ENCODE measurements at regions not wholly inside any gene's neighbourhood (a gene's known extent, or its start where the extent isn't known, plus 50 kb on each side); places are given as distances from the start of the nearest gene placed in this dataset.

- ChIA-PET POLR2A (no interaction called here), CTCF (no interaction called here)
- H3K27ac ChIP-seq (ENCODE audit: extremely low read depth, low read depth, low read length), result no peak overlapping the region
- no peak overlapping the region for H3K4me3 ChIP-seq (ENCODE audit: low read depth, low read length)
- no peaks in the 10 kb centered on the region for H3K36me3 ChIP-seq (ENCODE audit: control insufficient read depth in 2 of 2, insufficient read depth in 1 of 2, low read length in 2 of 2)
- no peak for TF ChIP-seq ZEB2 (tag by site-specific recombination; IDR thresholded peaks at IDR 0.05)
- no peak for TF ChIP-seq ZBTB44 (tag by site-specific recombination; IDR thresholded peaks at IDR 0.05)
- TF ChIP-seq ZNF132 (tag by site-specific recombination; IDR thresholded peaks at IDR 0.05; ENCODE audit: borderline replicate concordance), result no peak
- TF ChIP-seq ZNF560 (tag by site-specific recombination; IDR thresholded peaks at IDR 0.05; ENCODE audit: borderline replicate concordance), result no peak
- TF ChIP-seq ZNF677 (tag by site-specific recombination; IDR thresholded peaks at IDR 0.05), result no peak
- TF ChIP-seq ZNF555 (tag by site-specific recombination; conservative IDR thresholded peaks at IDR 0.05), result no peak
- TF ChIP-seq ZNF704 (tag by site-specific recombination; IDR thresholded peaks at IDR 0.05), result no peak
- TF ChIP-seq KLF10 (tag by site-specific recombination; IDR thresholded peaks at IDR 0.05), result no peak
- no peak for TF ChIP-seq KLF1 (tag by site-specific recombination; IDR thresholded peaks at IDR 0.05)
- no peak for TF ChIP-seq ZXDB (tag by site-specific recombination; IDR thresholded peaks at IDR 0.05)
- TF ChIP-seq ZNF792 (tag by site-specific recombination; IDR thresholded peaks at IDR 0.05), result no peak
- no peak for TF ChIP-seq ZNF629 (tag by site-specific recombination; IDR thresholded peaks at IDR 0.05)
- TF ChIP-seq ZNF37A (tag by site-specific recombination; IDR thresholded peaks at IDR 0.05), result no peak
- H3K9me3 ChIP-seq (ENCODE audit: control insufficient read depth, insufficient read depth, low read depth, low read length), result no peaks in the 10 kb centered on the region
- no peaks in the 10 kb centered on the region for H3K4me1 ChIP-seq (ENCODE audit: control insufficient read depth, insufficient read depth, low read length)
Measured at GRCh38 chr13:107139006-107139405, 571.1 kb upstream of the ARGLU1 start.

GRCh38 chr13:107138486-107138885 is 570.5 kb upstream of the ARGLU1 start:
- Histone ChIP-seq H3K4me3 (ENCODE audit: low read depth, low read length) (no peak overlapping the region), H3K36me3 (ENCODE audit: control insufficient read depth in 2 of 2, insufficient read depth in 1 of 2, low read length in 2 of 2) (no peaks in the 10 kb centered on the region), H3K9me3 (ENCODE audit: control insufficient read depth, insufficient read depth, low read depth, low read length) (no peaks in the 10 kb centered on the region), H3K4me1 (ENCODE audit: control insufficient read depth, insufficient read depth, low read length) (no peaks in the 10 kb centered on the region), H3K27ac (ENCODE audit: extremely low read depth, low read depth, low read length) (no peak overlapping the region)
- ChIA-PET CTCF (no interaction called here), POLR2A (no interaction called here)
- no peak for TF ChIP-seq ZNF473 (tag by site-specific recombination; IDR thresholded peaks at IDR 0.05)
- no peak for TF ChIP-seq ZNF704 (tag by site-specific recombination; IDR thresholded peaks at IDR 0.05)
- no peak for TF ChIP-seq ZNF692 (tag by site-specific recombination; IDR thresholded peaks at IDR 0.05)
- no peak for TF ChIP-seq ZNF449 (tag by site-specific recombination; IDR thresholded peaks at IDR 0.05)
- no peak for TF ChIP-seq ZXDB (tag by site-specific recombination; IDR thresholded peaks at IDR 0.05)
- TF ChIP-seq ZBTB8A (tag by site-specific recombination; IDR thresholded peaks at IDR 0.05), result no peak
- TF ChIP-seq ZNF610 (tag by site-specific recombination; IDR thresholded peaks at IDR 0.05; ENCODE audit: borderline replicate concordance), result no peak
- no peak for TF ChIP-seq ZNF843 (tag by site-specific recombination; IDR thresholded peaks at IDR 0.05)
- no peak for TF ChIP-seq KLF10 (tag by site-specific recombination; IDR thresholded peaks at IDR 0.05)
- no peak for TF ChIP-seq ZNF274 (IDR thresholded peaks at IDR 0.05; ENCODE audit: low read length)
- TF ChIP-seq ZNF274 (tag by site-specific recombination; IDR thresholded peaks at IDR 0.05; ENCODE audit: borderline replicate concordance), result no peak
- TF ChIP-seq KLF17 (tag by site-specific recombination; IDR thresholded peaks at IDR 0.05), result no peak
- no peak for TF ChIP-seq ZNF24 (tag by site-specific recombination; IDR thresholded peaks at IDR 0.05)
- no peak for TF ChIP-seq GLIS2 (tag by site-specific recombination; IDR thresholded peaks at IDR 0.05)
- TF ChIP-seq PRDM6 (tag by site-specific recombination; IDR thresholded peaks at IDR 0.05), result no peak
